K562 (cell line): ENCODE measurements at regions not wholly inside any gene's neighbourhood (a gene's known extent, or its start where the extent isn't known, plus 50 kb on each side); places are given as distances from the start of the nearest gene placed in this dataset.

ENCODE experiments used
- ATAC-seq: fragments of 200-7000 bp; cut with Tn5 transposase; 3 replicates; pipeline ENCODE4 v1.9.1; 2020; ENCODE audit warnings: moderate library complexity
- BruUV-seq: library from RNA; stranded (reverse); fragments of 400-500 nt; replicated peaks from 2 replicates; lab custom pipeline; 2021; lab: Mats Ljungman, UMichigan
- CTCF ChIA-PET: fragments of 300-600 bp; formaldehyde crosslinking; extraction: SDS; loops from one replicate; lab custom pipeline; 2021; ENCODE audit warnings: low intra/inter-chr PET ratio; lab: Yijun Ruan, JAX
- POLR2A ChIA-PET: fragments of 300-600, 350-650 bp; sonication (Branson Sonifier 250); formaldehyde crosslinking; extraction: SDS; loops from one replicate; lab custom pipeline; 2021; ENCODE audit warnings: antibody characterized with exemption, inconsistent platforms; lab: Yijun Ruan, JAX
- DNase-seq, 4 experiments: peaks; one replicate each; pipeline versions ENCODE4 v3.0.0 to v3.0.0-alpha.2; 2011 to 2018; ENCODE audit warnings: low spot score in 3 of 4, mixed read lengths in 3 of 4; ENCODE audit errors: extremely low read depth in 1 of 4
- FAIRE-seq: peaks from 2 replicates; lab custom pipeline; 2011; peaks lifted over from hg19 to GRCh38; lab: Jason Lieb, UNC
- H2AFZ ChIP-seq: 2 replicates; pipeline ENCODE4 v1.6.0; 2011; ENCODE audit warnings: low read depth, low read length, control low read depth, inconsistent platforms
- H3K27ac ChIP-seq: fragments of 200-600 bp; 3 replicates; pipeline ENCODE4 v1.8.0; 2011; ENCODE audit warnings: low read depth, mild to moderate bottlenecking, control low read depth, inconsistent platforms, low read length, moderate library complexity, mixed read lengths; ENCODE audit errors: extremely low read depth
- H3K27me3 ChIP-seq, 2 experiments: fragments of 300-600 bp in 1 of 2; 2 replicates in 1 of 2; 3 replicates in 1 of 2; pipeline versions ENCODE4 v1.6.0 to v1.8.0; 2011; ENCODE audit warnings: inconsistent platforms in 2 of 2, low read length in 2 of 2, mild to moderate bottlenecking in 1 of 2, mixed read lengths in 1 of 2, moderate library complexity in 1 of 2; ENCODE audit not compliant: control insufficient read depth in 2 of 2, insufficient read depth in 2 of 2
- H3K36me3 ChIP-seq: fragments of 300-600 bp; 3 replicates; pipeline ENCODE4 v1.8.0; 2011; ENCODE audit warnings: mild to moderate bottlenecking, low read length, inconsistent platforms; ENCODE audit not compliant: control insufficient read depth, insufficient read depth
- H3K4me1 ChIP-seq, 2 experiments: fragments of 200-600 bp in 1 of 2; replicated peaks in 1 of 2; 2 replicates in 1 of 2; 3 replicates in 1 of 2; pipeline versions ENCODE4 v1.5.1 to v1.8.0; 2011; ENCODE audit warnings: inconsistent platforms in 2 of 2, low read length in 2 of 2, mild to moderate bottlenecking in 1 of 2, mixed read lengths in 1 of 2, moderate library complexity in 1 of 2; ENCODE audit not compliant: control insufficient read depth in 2 of 2, insufficient read depth in 2 of 2
- H3K4me2 ChIP-seq: 2 replicates; pipeline ENCODE4 v1.6.1; 2011; ENCODE audit warnings: low read length, control low read depth, inconsistent platforms, mixed read lengths; ENCODE audit not compliant: insufficient read depth
- H3K4me3 ChIP-seq: fragments of 200-600 bp; sonication (generic), shearing (Covaris generic); 2 replicates; pipeline ENCODE4 v1.5.1; 2016; ENCODE audit warnings: control low read depth, inconsistent platforms
- H3K79me2 ChIP-seq: fragments of 200-600 bp; 3 replicates; pipeline ENCODE4 v1.8.0; 2011; ENCODE audit warnings: low read length, inconsistent platforms; ENCODE audit not compliant: control insufficient read depth, insufficient read depth
- H3K9ac ChIP-seq, 2 experiments: 2 replicates each; pipeline versions ENCODE4 v1.6.0 to v1.6.1; 2011; ENCODE audit warnings: low read depth in 2 of 2, low read length in 2 of 2, control low read depth in 1 of 2, inconsistent platforms in 1 of 2, mild to moderate bottlenecking in 1 of 2, mixed read lengths in 1 of 2; ENCODE audit not compliant: insufficient read depth in 1 of 2
- H3K9me1 ChIP-seq: one replicate; pipeline ENCODE4 v1.6.0; 2011; ENCODE audit warnings: inconsistent platforms, mild to moderate bottlenecking, low read length, moderate library complexity; ENCODE audit not compliant: control insufficient read depth, insufficient read depth
- H3K9me3 ChIP-seq: replicated peaks from 2 replicates; pipeline ENCODE4 v1.5.1; 2011; ENCODE audit warnings: low read depth, low read length, inconsistent platforms; ENCODE audit not compliant: control insufficient read depth, insufficient read depth
- H4K20me1 ChIP-seq: replicated peaks from 2 replicates; pipeline ENCODE4 v1.6.1; 2011; ENCODE audit warnings: low read length, inconsistent platforms, mixed read lengths; ENCODE audit not compliant: control insufficient read depth, insufficient read depth
- ASH1L ChIP-seq: fragments of 450-650 bp; IDR thresholded peaks from 2 replicates; pipeline ENCODE4 v1.6.1; 2018; ENCODE audit warnings: borderline replicate concordance, mild to moderate bottlenecking, low read depth; ENCODE audit not compliant: partially characterized antibody
- CREM ChIP-seq: IDR thresholded peaks from 2 replicates; pipeline ENCODE4 v1.6.1; 2014; ENCODE audit warnings: antibody characterized with exemption, low read depth
- ETS2 ChIP-seq: IDR thresholded peaks from 2 replicates; pipeline ENCODE4 v1.6.1; 2016; ENCODE audit warnings: borderline replicate concordance, missing genetic modification characterization, mild to moderate bottlenecking, moderate library complexity, missing compliant biosample characterization; ENCODE audit not compliant: poor library complexity, severe bottlenecking
- NELFE ChIP-seq: IDR thresholded peaks from 2 replicates; pipeline ENCODE4 v1.6.1; 2011; ENCODE audit warnings: mild to moderate bottlenecking; ENCODE audit not compliant: insufficient read depth, insufficient read length
- NFE2L1 ChIP-seq: fragments of 450-650 bp; IDR thresholded peaks from 2 replicates; pipeline ENCODE4 v1.6.1; 2016; ENCODE audit warnings: missing genetic modification characterization, low read depth, mild to moderate bottlenecking, missing compliant biosample characterization, moderate library complexity, borderline replicate concordance
- POLR2G ChIP-seq: fragments of 200-400 bp; formaldehyde crosslinking; IDR thresholded peaks from 2 replicates; pipeline ENCODE4 v1.6.1; 2017; ENCODE audit warnings: low read depth, mild to moderate bottlenecking, antibody characterized with exemption, low read length, moderate library complexity
- RBM15 ChIP-seq: fragments of 200-400 bp; formaldehyde crosslinking; IDR thresholded peaks from 2 replicates; pipeline ENCODE4 v1.6.1; 2018; ENCODE audit warnings: mild to moderate bottlenecking, low read length, moderate library complexity; ENCODE audit not compliant: insufficient read depth
- SIRT6 ChIP-seq: IDR thresholded peaks from one replicate; pipeline ENCODE4 v1.6.1; 2012; ENCODE audit warnings: low read depth, mild to moderate bottlenecking, control low read depth, inconsistent platforms, low read length, moderate library complexity
- SMAD3 ChIP-seq: fragments of 450-650 bp; formaldehyde crosslinking; conservative IDR thresholded peaks from 2 replicates; pipeline ENCODE4 v1.4.0; 2020; ENCODE audit warnings: mild to moderate bottlenecking
- STAT5B ChIP-seq: fragments of 250-450 bp; sonication (Bioruptor Pico); IDR thresholded peaks from 2 replicates; pipeline ENCODE4 v1.8.0; 2021; ENCODE audit warnings: mild to moderate bottlenecking, inconsistent platforms
- TAL1 ChIP-seq: fragments of 450-650 bp; IDR thresholded peaks from 2 replicates; pipeline ENCODE4 v1.6.1; 2016; ENCODE audit warnings: mild to moderate bottlenecking
- XRCC3 ChIP-seq: fragments of 450-650 bp; IDR thresholded peaks from 2 replicates; pipeline ENCODE4 v1.6.1; 2017; ENCODE audit warnings: mild to moderate bottlenecking, moderate library complexity
- ZKSCAN1 ChIP-seq: fragments of 150-350 bp; IDR thresholded peaks from 2 replicates; pipeline ENCODE4 v1.6.1; 2016; ENCODE audit warnings: low read depth, low read length
- ZNF224 ChIP-seq: sonication (generic); formaldehyde crosslinking; IDR thresholded peaks from 2 replicates; pipeline ENCODE4 v1.8.0; 2022; ENCODE audit warnings: mild to moderate bottlenecking, missing genetic modification reagents
- ZNF23 ChIP-seq: fragments of 250-450 bp; sonication (Bioruptor Pico); IDR thresholded peaks from 2 replicates; pipeline ENCODE4 v1.4.0; 2020; ENCODE audit warnings: mild to moderate bottlenecking
- WGBS: fragments of 100-300 bp; shearing (Covaris generic); methylation state at CpG from one replicate; pipeline ENCODE4 v1.1.6; 2016; ENCODE audit warnings: low coverage, mixed read lengths; ENCODE audit not compliant: insufficient coverage; ENCODE audit errors: missing lambda C conversion rate; 5-methylcytosine and 5-hydroxymethylcytosine counted together
- in situ Hi-C: fragments of 300-500 bp; cut with MboI; formaldehyde crosslinking; loops from 4 replicates; pipeline ENCODE4 v1.15.0; 2018; ENCODE audit warnings: inconsistent platforms, mixed read lengths
- intact Hi-C: fragments of 100-400 bp; cut with micrococcal nuclease; formaldehyde crosslinking; loops from 2 replicates; pipeline ENCODE4 v1.14.2; 2022
- TF ChIP-seq, protein P1 (sequence below), 2 experiments: fragments of 250-450 bp in 1 of 2; fragments of 450-650 bp in 1 of 2; sonication (Bioruptor Pico) in 1 of 2; IDR thresholded peaks; 2 replicates each; pipeline versions ENCODE4 v1.6.1 to v1.8.0; 2016 to 2021; ENCODE audit warnings: mild to moderate bottlenecking in 2 of 2, moderate library complexity in 2 of 2, missing compliant biosample characterization in 1 of 2, missing genetic modification characterization in 1 of 2
- TF ChIP-seq, protein P2 (sequence below): fragments of 250-450 bp; sonication (Bioruptor Pico); IDR thresholded peaks from 2 replicates; pipeline ENCODE4 v1.9.0; 2021; ENCODE audit warnings: mild to moderate bottlenecking, inconsistent platforms
- TF ChIP-seq, protein P3 (sequence below), 2 experiments: IDR thresholded peaks in 1 of 2; conservative IDR thresholded peaks in 1 of 2; 2 replicates each; pipeline ENCODE4 v1.6.1; 2016; ENCODE audit warnings: low read depth in 2 of 2, mild to moderate bottlenecking in 1 of 2, missing compliant biosample characterization in 1 of 2, missing genetic modification characterization in 1 of 2, moderate library complexity in 1 of 2

DNA sequence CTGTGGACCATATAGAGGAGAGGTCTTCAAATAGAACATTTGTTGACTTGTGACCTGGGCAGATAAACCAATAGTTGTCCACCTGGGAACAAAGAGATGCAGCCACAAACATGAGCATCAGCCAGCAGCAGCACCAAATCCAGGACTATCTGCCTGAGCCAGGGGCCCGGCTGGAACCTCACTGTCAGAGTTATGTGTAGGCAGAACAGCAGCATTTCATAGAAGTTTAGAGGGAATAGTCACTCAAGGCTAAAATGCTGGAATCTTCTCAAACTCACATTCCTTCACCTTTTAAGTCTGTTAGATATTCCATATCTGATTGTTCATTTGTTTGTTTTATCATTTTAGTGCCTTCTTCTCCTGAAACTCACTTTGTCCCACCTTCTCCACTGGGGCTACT is 72.2 kb upstream of the IL6 start:
- Histone ChIP-seq H3K9ac (peak overlapping the region in 1 of 2 experiments; percentile 16; a peak in 1 of 4 replicates), H3K27ac (no peak overlapping the region), H3K4me2 (no peak overlapping the region), H3K4me1 (peaks cover 0 to 6% of the 10 kb centered on the region in 2 experiments; a peak in 2 of 5 replicates), H3K27me3 (no peaks in the 10 kb centered on the region), H3K4me3 (no peak overlapping the region), H3K9me3 (peaks cover 8% of the 10 kb centered on the region), H4K20me1 (no peaks in the 10 kb centered on the region), H3K9me1 (no peaks in the 10 kb centered on the region), H3K36me3 (peaks cover 58% of the 10 kb centered on the region), H3K79me2 (peaks cover 12% of the 10 kb centered on the region; the same call in 2 of the 3 replicates), H2AFZ (no peak overlapping the region)
- in situ Hi-C loops: no loop called here
- CTCF ChIA-PET: no interaction called here
- POLR2A ChIA-PET: interaction anchor here (1.0 kb wide), 1 partner anchor 72 kb away, joined by 3 read pairs; the partner anchor contains the start of gene IL6
- BruUV-seq: no TSS peak
- 75% methylated on average over 1 of the region's 1 CpG for WGBS
- DNase-seq (no peak), ATAC-seq (no peak), FAIRE-seq (no peak)
- intact Hi-C loops: no loop called here
- no peak for TF ChIP-seq ASH1L
- no peak for TF ChIP-seq NFE2L1 (tag)
- TF ChIP-seq, protein P1, sequence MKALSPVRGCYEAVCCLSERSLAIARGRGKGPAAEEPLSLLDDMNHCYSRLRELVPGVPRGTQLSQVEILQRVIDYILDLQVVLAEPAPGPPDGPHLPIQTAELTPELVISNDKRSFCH (CRISPR knock-in tag; IDR thresholded peaks at IDR 0.05): no peak
- TF ChIP-seq, protein P1 (tag; IDR thresholded peaks at IDR 0.05): no peak
- no peak for TF ChIP-seq POLR2G
- TF ChIP-seq XRCC3: no peak
- TF ChIP-seq RBM15: no peak
- TF ChIP-seq SIRT6: no peak
- TF ChIP-seq, protein P2, sequence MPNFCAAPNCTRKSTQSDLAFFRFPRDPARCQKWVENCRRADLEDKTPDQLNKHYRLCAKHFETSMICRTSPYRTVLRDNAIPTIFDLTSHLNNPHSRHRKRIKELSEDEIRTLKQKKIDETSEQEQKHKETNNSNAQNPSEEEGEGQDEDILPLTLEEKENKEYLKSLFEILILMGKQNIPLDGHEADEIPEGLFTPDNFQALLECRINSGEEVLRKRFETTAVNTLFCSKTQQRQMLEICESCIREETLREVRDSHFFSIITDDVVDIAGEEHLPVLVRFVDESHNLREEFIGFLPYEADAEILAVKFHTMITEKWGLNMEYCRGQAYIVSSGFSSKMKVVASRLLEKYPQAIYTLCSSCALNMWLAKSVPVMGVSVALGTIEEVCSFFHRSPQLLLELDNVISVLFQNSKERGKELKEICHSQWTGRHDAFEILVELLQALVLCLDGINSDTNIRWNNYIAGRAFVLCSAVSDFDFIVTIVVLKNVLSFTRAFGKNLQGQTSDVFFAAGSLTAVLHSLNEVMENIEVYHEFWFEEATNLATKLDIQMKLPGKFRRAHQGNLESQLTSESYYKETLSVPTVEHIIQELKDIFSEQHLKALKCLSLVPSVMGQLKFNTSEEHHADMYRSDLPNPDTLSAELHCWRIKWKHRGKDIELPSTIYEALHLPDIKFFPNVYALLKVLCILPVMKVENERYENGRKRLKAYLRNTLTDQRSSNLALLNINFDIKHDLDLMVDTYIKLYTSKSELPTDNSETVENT (CRISPR knock-in tag): no peak
- no peak for TF ChIP-seq CREM
- no peak for TF ChIP-seq STAT5B
- no peak for TF ChIP-seq NELFE
- TF ChIP-seq ZKSCAN1: no peak
- TF ChIP-seq ZNF224: no peak
- TF ChIP-seq ETS2 (tag): no peak
- TF ChIP-seq, protein P3, sequence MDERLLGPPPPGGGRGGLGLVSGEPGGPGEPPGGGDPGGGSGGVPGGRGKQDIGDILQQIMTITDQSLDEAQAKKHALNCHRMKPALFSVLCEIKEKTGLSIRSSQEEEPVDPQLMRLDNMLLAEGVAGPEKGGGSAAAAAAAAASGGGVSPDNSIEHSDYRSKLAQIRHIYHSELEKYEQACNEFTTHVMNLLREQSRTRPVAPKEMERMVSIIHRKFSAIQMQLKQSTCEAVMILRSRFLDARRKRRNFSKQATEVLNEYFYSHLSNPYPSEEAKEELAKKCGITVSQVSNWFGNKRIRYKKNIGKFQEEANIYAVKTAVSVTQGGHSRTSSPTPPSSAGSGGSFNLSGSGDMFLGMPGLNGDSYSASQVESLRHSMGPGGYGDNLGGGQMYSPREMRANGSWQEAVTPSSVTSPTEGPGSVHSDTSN (CRISPR knock-in tag; IDR thresholded peaks at IDR 0.05; ENCODE audit: low read depth): no peak
- TF ChIP-seq, protein P3 (tag; conservative IDR thresholded peaks at IDR 0.05; ENCODE audit: low read depth): no peak
- no peak for TF ChIP-seq SMAD3 (CRISPR knock-in tag)
- no peak for TF ChIP-seq ZNF23
- TF ChIP-seq TAL1: no peak
